Stimulated activated naive CD8-positive, alpha-beta T cell treated with anti-CD3 and anti-CD28 coated beads, Interleukin-15, Interleukin-2, amounts not matched to agents 100 ng/mL and 50 ng/mL, for 24 hours (primary cell): ENCODE measurements at regions not wholly inside any gene's neighbourhood (a gene's known extent, or its start where the extent isn't known, plus 50 kb on each side); places are given as distances from the start of the nearest gene placed in this dataset.
"Not testable (repeated sequence)": the region's sequence is repeated elsewhere in the genome, so short reads cannot be mapped to it uniquely, and the experiment has no call there.

Experiments
- H3K27ac Mint-ChIP-seq: one replicate; pipeline ENCODE4 v1.8.0; 2021; ENCODE audit warnings: mild to moderate bottlenecking, mixed read lengths
- H3K27me3 Mint-ChIP-seq: one replicate; pipeline ENCODE4 v1.8.0; 2021; ENCODE audit warnings: mixed read lengths
- H3K36me3 Mint-ChIP-seq: one replicate; pipeline ENCODE4 v1.8.0; 2021; ENCODE audit warnings: low read depth, mixed read lengths
- H3K4me1 Mint-ChIP-seq: one replicate; pipeline ENCODE4 v1.8.0; 2021; ENCODE audit warnings: low read depth, mixed read lengths
- H3K4me3 Mint-ChIP-seq: one replicate; pipeline ENCODE4 v1.8.0; 2021; ENCODE audit warnings: mild to moderate bottlenecking, mixed read lengths
- H3K9me3 Mint-ChIP-seq: one replicate; pipeline ENCODE4 v1.8.0; 2021; ENCODE audit warnings: mixed read lengths

GRCh38 chr4:131488772-131489171, 1660.3 kb upstream of the PCDH10 start:
- no peaks in the 10 kb centered on the region for H3K9me3 Mint-ChIP-seq
- H3K4me3 Mint-ChIP-seq: no peak overlapping the region
- H3K36me3 Mint-ChIP-seq: no peaks in the 10 kb centered on the region
- no peaks in the 10 kb centered on the region for H3K27me3 Mint-ChIP-seq
- H3K4me1 Mint-ChIP-seq: no peaks in the 10 kb centered on the region
- no peak overlapping the region for H3K27ac Mint-ChIP-seq

GRCh38 chr4:131496211-131496610, 1652.9 kb upstream of the PCDH10 start:
- not testable (repeated sequence) for H3K27me3 Mint-ChIP-seq, H3K9me3 Mint-ChIP-seq, H3K27ac Mint-ChIP-seq, H3K4me1 Mint-ChIP-seq, H3K36me3 Mint-ChIP-seq, H3K4me3 Mint-ChIP-seq

GRCh38 chr4:131499141-131499873, 1649.8 kb upstream of the PCDH10 start:
- H3K4me1 Mint-ChIP-seq: no peaks in the 10 kb centered on the region
- no peaks in the 10 kb centered on the region for H3K27me3 Mint-ChIP-seq
- H3K36me3 Mint-ChIP-seq: no peaks in the 10 kb centered on the region
- peaks cover 10% of the 10 kb centered on the region for H3K9me3 Mint-ChIP-seq
- H3K4me3 Mint-ChIP-seq: no peak overlapping the region
- no peak overlapping the region for H3K27ac Mint-ChIP-seq

- H3K4me3 Mint-ChIP-seq: no peak overlapping the region
- H3K36me3 Mint-ChIP-seq: no peaks in the 10 kb centered on the region
- H3K27ac Mint-ChIP-seq: no peak overlapping the region
- H3K4me1 Mint-ChIP-seq: no peaks in the 10 kb centered on the region
- H3K9me3 Mint-ChIP-seq: no peaks in the 10 kb centered on the region
- no peaks in the 10 kb centered on the region for H3K27me3 Mint-ChIP-seq
These were observed 1639.6 kb upstream of the PCDH10 start for GRCh38 chr4:131509521-131509920.

- H3K27me3 Mint-ChIP-seq: no peaks in the 10 kb centered on the region
- no peak overlapping the region for H3K4me3 Mint-ChIP-seq
- H3K36me3 Mint-ChIP-seq: no peaks in the 10 kb centered on the region
- H3K27ac Mint-ChIP-seq: no peak overlapping the region
- H3K4me1 Mint-ChIP-seq: no peaks in the 10 kb centered on the region
- H3K9me3 Mint-ChIP-seq: no peaks in the 10 kb centered on the region
These were observed 1622.4 kb upstream of the PCDH10 start for GRCh38 chr4:131526686-131527085.

GRCh38 chr4:131531087-131531486, 1618.0 kb upstream of the PCDH10 start:
- Mint-ChIP-seq H3K4me1 (no peaks in the 10 kb centered on the region), H3K27ac (no peak overlapping the region), H3K27me3 (no peaks in the 10 kb centered on the region), H3K4me3 (no peak overlapping the region), H3K36me3 (no peaks in the 10 kb centered on the region), H3K9me3 (no peaks in the 10 kb centered on the region)

GRCh38 chr4:131534944-131535645, 1614.0 kb upstream of the PCDH10 start:
- no peaks in the 10 kb centered on the region for H3K9me3 Mint-ChIP-seq
- H3K36me3 Mint-ChIP-seq: no peaks in the 10 kb centered on the region
- H3K27ac Mint-ChIP-seq: no peak overlapping the region
- no peak overlapping the region for H3K4me3 Mint-ChIP-seq
- H3K4me1 Mint-ChIP-seq: no peaks in the 10 kb centered on the region
- no peaks in the 10 kb centered on the region for H3K27me3 Mint-ChIP-seq

GRCh38 chr4:131540256-131540655, 1608.8 kb upstream of the PCDH10 start:
- Mint-ChIP-seq H3K4me1 (no peaks in the 10 kb centered on the region), H3K27ac (no peak overlapping the region), H3K4me3 (no peak overlapping the region), H3K36me3 (no peaks in the 10 kb centered on the region), H3K9me3 (no peaks in the 10 kb centered on the region), H3K27me3 (no peaks in the 10 kb centered on the region)

GRCh38 chr4:131547506-131547981, 1601.5 kb upstream of the PCDH10 start:
- H3K9me3 Mint-ChIP-seq: peaks cover 4% of the 10 kb centered on the region
- H3K36me3 Mint-ChIP-seq: no peaks in the 10 kb centered on the region

GRCh38 chr4:131551306-131551705, 1597.8 kb upstream of the PCDH10 start:
- Mint-ChIP-seq H3K36me3 (no peaks in the 10 kb centered on the region), H3K9me3 (peaks cover 4% of the 10 kb centered on the region)

More at GRCh38 chr4:131547506-131547981, 1601.5 kb upstream of the PCDH10 start:
- Mint-ChIP-seq H3K27ac (no peak overlapping the region), H3K4me1 (no peaks in the 10 kb centered on the region), H3K27me3 (no peaks in the 10 kb centered on the region), H3K4me3 (no peak overlapping the region)

GRCh38 chr4:131566026-131566425, 1583.1 kb upstream of the PCDH10 start:
- H3K27me3 Mint-ChIP-seq: no peaks in the 10 kb centered on the region
- H3K4me3 Mint-ChIP-seq: no peak overlapping the region
- no peaks in the 10 kb centered on the region for H3K4me1 Mint-ChIP-seq
- no peak overlapping the region for H3K27ac Mint-ChIP-seq
- no peaks in the 10 kb centered on the region for H3K36me3 Mint-ChIP-seq
- H3K9me3 Mint-ChIP-seq: peaks cover 10% of the 10 kb centered on the region

More at GRCh38 chr4:131551306-131551705, 1597.8 kb upstream of the PCDH10 start:
- Mint-ChIP-seq H3K4me1 (no peaks in the 10 kb centered on the region), H3K27me3 (no peaks in the 10 kb centered on the region), H3K4me3 (no peak overlapping the region), H3K27ac (no peak overlapping the region)

- Mint-ChIP-seq H3K4me3 (no peak overlapping the region), H3K4me1 (no peaks in the 10 kb centered on the region), H3K27ac (no peak overlapping the region), H3K36me3 (no peaks in the 10 kb centered on the region), H3K27me3 (no peaks in the 10 kb centered on the region), H3K9me3 (no peaks in the 10 kb centered on the region)
These were observed 1564.5 kb upstream of the PCDH10 start for GRCh38 chr4:131584587-131584986.

- H3K27me3 Mint-ChIP-seq: no peaks in the 10 kb centered on the region
- H3K4me1 Mint-ChIP-seq: no peaks in the 10 kb centered on the region
- no peak overlapping the region for H3K4me3 Mint-ChIP-seq
- peaks cover 7% of the 10 kb centered on the region for H3K9me3 Mint-ChIP-seq
- no peaks in the 10 kb centered on the region for H3K36me3 Mint-ChIP-seq
- H3K27ac Mint-ChIP-seq: no peak overlapping the region
These were observed 1554.0 kb upstream of the PCDH10 start for GRCh38 chr4:131595140-131595539.

GRCh38 chr4:131603705-131604104, 1545.4 kb upstream of the PCDH10 start:
- Mint-ChIP-seq H3K36me3 (no peaks in the 10 kb centered on the region), H3K4me1 (no peaks in the 10 kb centered on the region), H3K27me3 (no peaks in the 10 kb centered on the region), H3K9me3 (no peaks in the 10 kb centered on the region), H3K27ac (no peak overlapping the region), H3K4me3 (no peak overlapping the region)

- no peaks in the 10 kb centered on the region for H3K4me1 Mint-ChIP-seq
- H3K36me3 Mint-ChIP-seq: no peaks in the 10 kb centered on the region
- H3K27ac Mint-ChIP-seq: no peak overlapping the region
- H3K4me3 Mint-ChIP-seq: no peak overlapping the region
- peaks cover 4% of the 10 kb centered on the region for H3K9me3 Mint-ChIP-seq
- H3K27me3 Mint-ChIP-seq: no peaks in the 10 kb centered on the region
These were observed 1540.1 kb upstream of the PCDH10 start for GRCh38 chr4:131609039-131609438.
